IMR-90 (cell line): ENCODE measurements at regions not wholly inside any gene's neighbourhood (a gene's known extent, or its start where the extent isn't known, plus 50 kb on each side); places are given as distances from the start of the nearest gene placed in this dataset.

ENCODE experiments used
- ATAC-seq: fragments of 200-7000 bp; cut with Tn5 transposase; 2 replicates; pipeline ENCODE4 v1.9.1; 2020; ENCODE audit warnings: low read depth, mild to moderate bottlenecking, moderate library complexity
- BruUV-seq: library from RNA; stranded (reverse); fragments of 400-500 nt; replicated peaks from 2 replicates; lab custom pipeline; 2021; lab: Mats Ljungman, UMichigan
- CTCF ChIA-PET: fragments of 300-600 bp; formaldehyde crosslinking; extraction: SDS; loops from one replicate; lab custom pipeline; 2021; ENCODE audit warnings: antibody characterized with exemption; lab: Yijun Ruan, JAX
- POLR2A ChIA-PET: fragments of 300-600 bp; sonication (Branson Sonifier 250); formaldehyde crosslinking; loops from one replicate; lab custom pipeline; 2022; ENCODE audit warnings: antibody characterized with exemption; ENCODE audit not compliant: unreplicated experiment; lab: Charles Lee
- DNase-seq: peaks from one replicate; pipeline ENCODE4 v3.0.0; 2013
- H2AFZ ChIP-seq: replicated peaks from 2 replicates; pipeline ENCODE3; 2013; ENCODE audit warnings: low read length, mild to moderate bottlenecking; ENCODE audit not compliant: poor library complexity
- H2AK5ac ChIP-seq: 2 replicates; pipeline ENCODE4 v1.6.1; 2013; ENCODE audit warnings: low read depth, low read length, inconsistent platforms
- H2AK9ac ChIP-seq: replicated peaks from 2 replicates; pipeline ENCODE3; 2013; ENCODE audit warnings: mild to moderate bottlenecking, low read depth, low read length, moderate library complexity; ENCODE audit not compliant: poor library complexity
- H2BK120ac ChIP-seq: 2 replicates; pipeline ENCODE4 v1.6.1; 2013; ENCODE audit warnings: low read depth, low read length, inconsistent platforms
- H2BK15ac ChIP-seq: 3 replicates; pipeline ENCODE4 v1.6.1; 2013; ENCODE audit warnings: low read depth, low read length, inconsistent platforms
- H2BK20ac ChIP-seq: 2 replicates; pipeline ENCODE4 v1.6.1; 2013; ENCODE audit warnings: low read depth, mild to moderate bottlenecking, inconsistent platforms, low read length, moderate library complexity
- H2BK5ac ChIP-seq: 2 replicates; pipeline ENCODE4 v1.6.1; 2013; ENCODE audit warnings: mild to moderate bottlenecking, low read depth, low read length, inconsistent platforms; ENCODE audit not compliant: poor library complexity, severe bottlenecking
- H3K14ac ChIP-seq: replicated peaks from 2 replicates; pipeline ENCODE4 v1.6.1; 2013; ENCODE audit warnings: low read depth, low read length, inconsistent platforms
- H3K18ac ChIP-seq: 2 replicates; pipeline ENCODE4 v1.6.1; 2013; ENCODE audit warnings: low read depth, low read length, control low read depth
- H3K23ac ChIP-seq: 2 replicates; pipeline ENCODE4 v1.6.1; 2013; ENCODE audit warnings: low read depth, low read length, inconsistent platforms
- H3K27ac ChIP-seq: 2 replicates; pipeline ENCODE4 v1.5.1; 2013; ENCODE audit warnings: mild to moderate bottlenecking, control low read depth, low read length; ENCODE audit not compliant: insufficient read depth
- H3K27me3 ChIP-seq: 2 replicates; pipeline ENCODE4 v1.6.1; 2013; ENCODE audit warnings: low read length; ENCODE audit not compliant: control insufficient read depth, insufficient read depth
- H3K36me3 ChIP-seq: 2 replicates; pipeline ENCODE4 v1.6.1; 2013; ENCODE audit warnings: low read length, mixed read lengths; ENCODE audit not compliant: control insufficient read depth, insufficient read depth
- H3K4ac ChIP-seq: 2 replicates; pipeline ENCODE4 v1.6.1; 2013; ENCODE audit warnings: low read depth, low read length, inconsistent platforms
- H3K4me1 ChIP-seq: 2 replicates; pipeline ENCODE4 v1.6.1; 2013; ENCODE audit warnings: low read length, mixed read lengths; ENCODE audit not compliant: control insufficient read depth, insufficient read depth
- H3K4me2 ChIP-seq: 2 replicates; pipeline ENCODE4 v1.6.1; 2013; ENCODE audit warnings: low read depth, mild to moderate bottlenecking, control low read depth, low read length, moderate library complexity
- H3K4me3 ChIP-seq: 2 replicates; pipeline ENCODE4 v1.5.1; 2013; ENCODE audit warnings: low read depth, mild to moderate bottlenecking, control low read depth, low read length, moderate library complexity; ENCODE audit not compliant: insufficient read depth
- H3K56ac ChIP-seq: 2 replicates; pipeline ENCODE4 v1.6.1; 2013; ENCODE audit warnings: low read length, inconsistent platforms; ENCODE audit not compliant: insufficient read depth; ENCODE audit errors: extremely low read depth
- H3K79me1 ChIP-seq, 2 experiments: 2 replicates each; pipeline ENCODE4 v1.6.1; 2013; ENCODE audit warnings: low read length in 2 of 2, inconsistent platforms in 1 of 2, low read depth in 1 of 2
- H3K9ac ChIP-seq: 2 replicates; pipeline ENCODE4 v1.6.1; 2013; ENCODE audit warnings: low read depth, low read length, control low read depth
- H3K9me1 ChIP-seq: 2 replicates; pipeline ENCODE4 v1.6.1; 2013; ENCODE audit warnings: low read length, inconsistent platforms; ENCODE audit not compliant: insufficient read depth
- H3K9me3 ChIP-seq: 2 replicates; pipeline ENCODE4 v1.6.1; 2013; ENCODE audit warnings: low read length; ENCODE audit not compliant: control insufficient read depth, insufficient read depth
- H4K20me1 ChIP-seq: 2 replicates; pipeline ENCODE4 v1.6.1; 2013; ENCODE audit warnings: low read length, inconsistent platforms; ENCODE audit not compliant: insufficient read depth
- H4K5ac ChIP-seq: 2 replicates; pipeline ENCODE4 v1.6.1; 2013; ENCODE audit warnings: mild to moderate bottlenecking, low read depth, low read length, control low read depth
- H4K8ac ChIP-seq, 2 experiments: 2 replicates each; pipeline ENCODE4 v1.6.1; 2013; ENCODE audit warnings: low read depth in 2 of 2, low read length in 2 of 2, control low read depth in 1 of 2, inconsistent platforms in 1 of 2
- H4K91ac ChIP-seq: 2 replicates; pipeline ENCODE4 v1.6.1; 2013; ENCODE audit warnings: low read depth, low read length, inconsistent platforms; ENCODE audit not compliant: insufficient read depth
- CHD1 ChIP-seq: IDR thresholded peaks from 2 replicates; pipeline ENCODE4 v1.6.1; 2012; ENCODE audit warnings: low read depth, low read length, improper control_type of control experiment
- FOS ChIP-seq: fragments of 150-350 bp; IDR thresholded peaks from 2 replicates; pipeline ENCODE4 v1.6.1; 2016; ENCODE audit warnings: low read depth, low read length
- NFE2L2 ChIP-seq: fragments of 150-350 bp; IDR thresholded peaks from 2 replicates; pipeline ENCODE4 v1.6.1; 2016; ENCODE audit warnings: low read depth, mild to moderate bottlenecking, low read length
- RAD21 ChIP-seq: IDR thresholded peaks from 2 replicates; pipeline ENCODE4 v1.6.1; 2012; ENCODE audit warnings: low read length, improper control_type of control experiment
- RCOR1 ChIP-seq: IDR thresholded peaks from 2 replicates; pipeline ENCODE4 v1.6.1; 2012; ENCODE audit warnings: mild to moderate bottlenecking, low read length, improper control_type of control experiment; ENCODE audit not compliant: insufficient replicate concordance
- WGBS, 2 experiments: methylation state at CpG; one replicate each; pipeline versions ENCODE4 v1.1.5 to v1.1.7; 2013; ENCODE audit warnings: missing lambda C conversion rate in 2 of 2; ENCODE audit not compliant: insufficient read length in 1 of 2; ENCODE audit errors: extremely low coverage in 2 of 2; 5-methylcytosine and 5-hydroxymethylcytosine counted together
- dilution Hi-C: fragments of 300-500 bp; cut with HindIII; formaldehyde crosslinking; loops from one replicate; pipeline ENCODE4 v1.14.3; 2018; ENCODE audit warnings: low sequenced_read_pairs; ENCODE audit not compliant: unreplicated experiment
- in situ Hi-C: fragments of 300-500 bp; cut with MboI; formaldehyde crosslinking; loops from 3 replicates; pipeline ENCODE4 v1.14.3; 2019; ENCODE audit warnings: low sequenced_read_pairs, inconsistent platforms, mixed read lengths
- intact Hi-C: fragments of 100-400 bp; cut with micrococcal nuclease; formaldehyde crosslinking; loops from 2 replicates; pipeline ENCODE4 v1.10.0; 2022
- TF ChIP-seq, protein P1 (sequence below): conservative IDR thresholded peaks from 2 replicates; pipeline ENCODE4 v1.5.1; 2012; ENCODE audit warnings: mild to moderate bottlenecking, low read depth, low read length, improper control_type of control experiment

DNA sequence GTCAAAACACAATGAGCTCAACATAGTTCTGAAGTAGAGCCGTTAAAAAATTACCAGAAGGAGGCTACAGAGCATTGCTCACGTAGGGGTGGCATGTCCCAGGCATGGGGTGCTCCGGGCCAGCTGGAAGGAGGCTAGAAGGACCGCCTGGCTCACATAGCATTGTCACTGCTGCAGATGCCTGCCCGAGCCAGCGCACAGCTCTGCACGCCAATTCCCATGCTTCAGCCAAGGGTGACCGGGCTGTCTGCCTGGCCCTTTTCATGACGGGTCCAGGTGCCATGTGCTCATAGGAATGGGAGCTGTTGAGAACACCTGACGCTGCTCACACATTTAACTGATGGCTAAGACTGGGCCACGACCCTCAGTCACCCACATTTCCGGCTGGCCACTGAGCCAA, 228.9 kb upstream of the FOXF1 start:
- CTCF ChIA-PET = no interaction called here
- no TSS peak for BruUV-seq

More for the DNA sequence above, 228.9 kb upstream of the FOXF1 start:
- POLR2A ChIA-PET = no interaction called here
- no peak overlapping the region for H3K9ac ChIP-seq
- H3K4me2 ChIP-seq = no peak overlapping the region
- H2BK5ac ChIP-seq = no peak overlapping the region
- no peaks in the 10 kb centered on the region for H3K36me3 ChIP-seq
- no peaks in the 10 kb centered on the region for H3K9me1 ChIP-seq
- no peak overlapping the region for H3K4me3 ChIP-seq
- no peak overlapping the region for H4K5ac ChIP-seq
- H3K23ac ChIP-seq = no peak overlapping the region
- in situ Hi-C loops (no loop called here), dilution Hi-C loops (no loop called here), intact Hi-C loops (no loop called here)
- H4K91ac ChIP-seq = peak overlapping the region; percentile 31; the same call in 1 of the 2 replicates
- no peak overlapping the region for H2BK120ac ChIP-seq
- H2BK15ac ChIP-seq = no peak overlapping the region
- no peak overlapping the region for H2AK9ac ChIP-seq
- no peak overlapping the region for H3K14ac ChIP-seq
- H3K18ac ChIP-seq = no peak overlapping the region
- H2AFZ ChIP-seq = no peak overlapping the region
- H3K79me1 ChIP-seq = no peaks in the 10 kb centered on the region
- no peak for ATAC-seq
- no peak overlapping the region for H3K56ac ChIP-seq
- whole genome bisulfite sequencing, 2 experiments = 68% methylated on average over 8 of the region's 12 CpGs; no CpG with 5 or more reads in 1 of the 2 experiments
- no peak for DNase-seq
- peak overlapping the region; percentile 33; the same call in 1 of the 2 replicates for H2AK5ac ChIP-seq
- TF ChIP-seq NFE2L2 (no peak), RAD21 (no peak), CHD1 (no peak), RCOR1 (no peak), FOS (no peak)
- TF ChIP-seq, protein P1, sequence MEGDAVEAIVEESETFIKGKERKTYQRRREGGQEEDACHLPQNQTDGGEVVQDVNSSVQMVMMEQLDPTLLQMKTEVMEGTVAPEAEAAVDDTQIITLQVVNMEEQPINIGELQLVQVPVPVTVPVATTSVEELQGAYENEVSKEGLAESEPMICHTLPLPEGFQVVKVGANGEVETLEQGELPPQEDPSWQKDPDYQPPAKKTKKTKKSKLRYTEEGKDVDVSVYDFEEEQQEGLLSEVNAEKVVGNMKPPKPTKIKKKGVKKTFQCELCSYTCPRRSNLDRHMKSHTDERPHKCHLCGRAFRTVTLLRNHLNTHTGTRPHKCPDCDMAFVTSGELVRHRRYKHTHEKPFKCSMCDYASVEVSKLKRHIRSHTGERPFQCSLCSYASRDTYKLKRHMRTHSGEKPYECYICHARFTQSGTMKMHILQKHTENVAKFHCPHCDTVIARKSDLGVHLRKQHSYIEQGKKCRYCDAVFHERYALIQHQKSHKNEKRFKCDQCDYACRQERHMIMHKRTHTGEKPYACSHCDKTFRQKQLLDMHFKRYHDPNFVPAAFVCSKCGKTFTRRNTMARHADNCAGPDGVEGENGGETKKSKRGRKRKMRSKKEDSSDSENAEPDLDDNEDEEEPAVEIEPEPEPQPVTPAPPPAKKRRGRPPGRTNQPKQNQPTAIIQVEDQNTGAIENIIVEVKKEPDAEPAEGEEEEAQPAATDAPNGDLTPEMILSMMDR = no peak
- H3K9me3 ChIP-seq = no peaks in the 10 kb centered on the region
- no peaks in the 10 kb centered on the region for H3K27me3 ChIP-seq
- no peak overlapping the region for H4K8ac ChIP-seq
- H4K20me1 ChIP-seq = no peaks in the 10 kb centered on the region
- no peak overlapping the region for H3K4ac ChIP-seq
- H2BK20ac ChIP-seq = no peak overlapping the region
- H3K27ac ChIP-seq = no peak overlapping the region
- H3K4me1 ChIP-seq = peaks cover 1% of the 10 kb centered on the region; the same call in 1 of the 2 replicates
